GM19463 (cell line): ENCODE measurements at regions not wholly inside any gene's neighbourhood (a gene's known extent, or its start where the extent isn't known, plus 50 kb on each side); places are given as distances from the start of the nearest gene placed in this dataset.

Experiments used
- ATAC-seq: cut with Tn5 transposase; IDR thresholded peaks from one replicate; pipeline ENCODE4 v1.9.1; 2021; ENCODE audit warnings: mild to moderate bottlenecking, moderate library complexity; ENCODE audit not compliant: unreplicated experiment

DNA sequence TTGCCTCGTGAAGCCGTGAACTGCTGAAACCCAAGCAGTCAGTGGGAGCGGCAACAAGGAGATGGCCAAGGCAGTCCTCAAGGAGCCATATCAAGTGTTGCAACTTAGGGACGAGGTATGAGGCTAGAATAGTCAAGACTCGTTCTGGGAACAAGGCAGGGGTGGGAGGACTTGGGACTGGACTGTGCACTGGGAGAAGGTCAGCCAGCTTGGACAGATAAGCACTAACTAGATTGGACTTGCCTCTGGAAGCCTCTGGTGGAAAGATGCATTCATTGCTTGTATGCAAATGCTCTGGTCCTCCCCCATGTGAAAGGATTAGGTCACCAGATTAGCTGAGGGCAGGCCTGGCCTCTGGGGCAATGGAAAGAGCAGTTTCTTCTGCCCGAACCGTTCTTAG lies 123.3 kb upstream of the CTNNB1 start:
- no peak for ATAC-seq

DNA sequence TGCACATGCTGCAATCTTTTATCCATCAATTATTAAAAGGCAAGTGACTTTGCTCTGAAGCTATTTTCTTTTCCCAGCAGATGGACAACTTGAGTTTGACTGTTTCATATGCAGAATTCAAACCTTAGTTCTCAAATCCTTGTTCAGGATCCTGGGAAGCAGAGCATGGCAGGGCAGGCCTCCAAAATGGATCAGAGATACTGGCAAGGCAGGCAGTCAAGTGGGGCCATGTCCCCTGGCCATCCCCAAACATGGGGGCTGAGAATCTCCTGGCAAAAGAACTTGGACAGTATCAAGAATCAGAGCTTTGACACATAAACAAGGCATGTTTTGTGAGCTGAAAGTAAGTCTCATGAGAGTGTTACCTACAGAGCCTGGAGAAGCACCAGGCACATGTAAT lies 122.9 kb upstream of the CTNNB1 start:
- no peak for ATAC-seq

- no peak for ATAC-seq
Observed at GRCh38 chr3:41080141-41080540, 119.2 kb upstream of the CTNNB1 start.

GRCh38 chr3:41088882-41089281 lies 110.4 kb upstream of the CTNNB1 start:
- ATAC-seq: no peak

- no peak for ATAC-seq
Observed at GRCh38 chr3:41089566-41089965, 109.7 kb upstream of the CTNNB1 start.

DNA sequence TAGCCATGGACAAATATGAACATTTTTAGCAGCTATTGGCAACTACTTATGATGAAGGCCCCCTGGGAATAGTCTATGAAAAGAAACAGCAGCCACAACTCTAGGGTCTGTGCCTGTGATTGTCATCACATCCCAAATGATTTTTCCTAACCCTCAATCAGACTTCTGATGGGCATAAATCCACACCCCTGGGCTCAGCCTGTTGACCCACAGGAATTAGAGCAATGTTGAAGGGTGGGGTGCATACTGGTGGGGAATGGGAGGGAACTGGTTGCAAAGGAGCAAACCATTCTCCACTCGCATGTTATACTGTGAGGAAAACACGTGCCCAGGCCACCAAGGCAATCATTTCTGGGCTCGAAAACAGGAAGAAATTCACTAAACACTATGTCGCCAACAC lies 106.5 kb upstream of the CTNNB1 start:
- ATAC-seq: no peak

DNA sequence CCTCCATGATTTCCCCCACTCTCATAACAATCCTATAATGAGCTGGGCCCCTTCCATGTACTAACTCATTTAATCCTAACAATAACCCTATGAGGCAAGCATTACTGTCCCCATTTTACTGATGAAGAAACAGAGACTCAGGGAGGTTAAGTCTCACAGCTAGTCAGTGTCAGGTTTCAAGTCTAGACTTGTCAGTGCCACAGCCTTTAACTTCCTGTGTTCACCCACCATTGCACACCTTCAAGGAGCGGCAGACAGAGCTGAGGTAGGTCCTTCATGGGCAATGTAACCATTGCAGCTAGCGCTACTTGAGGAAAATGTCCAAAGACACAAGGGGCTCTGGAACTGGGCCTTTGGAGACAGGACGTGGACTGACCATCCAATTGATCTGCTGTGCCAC lies 105.8 kb upstream of the CTNNB1 start:
- no peak for ATAC-seq

- ATAC-seq: no peak
Observed at GRCh38 chr3:41094351-41094750, 105.0 kb upstream of the CTNNB1 start.

DNA sequence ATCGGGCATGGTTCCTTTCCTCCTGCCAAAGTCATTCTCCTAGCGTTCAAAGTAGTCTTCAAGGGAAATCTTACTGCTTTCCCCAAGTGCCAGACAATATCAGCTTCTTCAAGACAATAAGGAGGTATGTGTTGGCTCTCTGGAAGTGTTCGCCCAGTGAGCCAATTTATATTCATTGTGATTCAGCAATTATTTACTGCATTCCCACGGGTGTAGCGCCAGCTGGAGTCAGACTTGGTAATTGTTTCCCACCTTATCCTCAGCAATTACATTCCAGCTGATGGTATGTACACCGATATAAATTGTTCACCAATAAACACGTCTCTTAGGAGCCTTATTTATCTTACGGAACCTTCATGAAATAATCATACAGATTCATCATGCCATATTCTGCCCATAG lies 103.6 kb upstream of the CTNNB1 start:
- ATAC-seq: no peak

DNA sequence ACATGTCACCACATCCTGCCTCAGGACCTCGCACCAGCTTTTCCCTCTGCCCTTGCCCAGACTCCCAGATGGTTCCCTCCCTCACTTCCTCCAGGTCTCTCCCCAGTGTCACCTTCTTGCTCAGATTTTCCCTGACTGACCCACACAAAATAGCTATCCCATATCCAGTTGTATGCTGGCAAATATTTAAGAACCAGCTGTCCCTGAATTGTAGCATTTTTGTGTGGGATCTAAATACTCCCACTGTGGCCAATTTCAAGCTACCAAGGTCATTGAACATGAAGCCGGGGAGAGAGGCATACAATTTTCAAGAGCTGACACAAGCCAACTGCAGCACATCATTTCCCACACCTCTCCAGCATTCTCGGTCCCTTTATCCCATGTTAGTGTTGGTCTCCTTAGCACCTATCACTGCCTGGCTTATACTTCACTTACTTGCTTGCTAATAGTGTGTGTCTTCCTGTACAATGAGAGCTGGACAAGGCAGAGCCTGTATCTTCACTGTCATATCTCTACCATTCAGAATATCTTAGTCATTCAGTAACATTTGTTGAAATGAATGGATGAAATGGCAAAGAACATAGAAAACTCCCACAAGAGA lies 101.3 kb upstream of the CTNNB1 start:
- ATAC-seq: no peak

- no peak for ATAC-seq
Observed at GRCh38 chr3:41101231-41101630, 98.1 kb upstream of the CTNNB1 start.

- ATAC-seq: no peak
Observed at GRCh38 chr3:41102053-41102556, 97.2 kb upstream of the CTNNB1 start.

- ATAC-seq: no peak
Observed at GRCh38 chr3:41102750-41103149, 96.6 kb upstream of the CTNNB1 start.

DNA sequence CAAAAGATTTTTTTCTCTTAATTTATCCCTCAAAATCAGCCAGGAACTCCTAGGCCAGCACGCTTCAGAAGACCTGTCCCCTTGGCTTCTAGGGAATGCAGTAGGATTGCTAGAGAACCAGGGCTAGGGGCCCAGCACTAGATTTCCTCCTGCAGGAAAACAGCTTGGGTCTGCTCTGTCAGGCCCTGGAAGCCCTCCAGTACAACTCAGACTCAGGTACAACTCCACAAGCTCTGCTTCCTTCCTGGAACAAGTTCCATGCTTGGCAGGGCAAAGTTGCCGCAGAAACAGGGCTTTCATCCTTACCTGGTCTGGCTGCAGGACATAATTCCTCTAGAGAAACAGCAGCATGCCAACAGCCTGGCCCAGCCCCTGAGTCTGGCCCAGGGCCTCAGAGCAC lies 96.1 kb upstream of the CTNNB1 start:
- no peak for ATAC-seq

DNA sequence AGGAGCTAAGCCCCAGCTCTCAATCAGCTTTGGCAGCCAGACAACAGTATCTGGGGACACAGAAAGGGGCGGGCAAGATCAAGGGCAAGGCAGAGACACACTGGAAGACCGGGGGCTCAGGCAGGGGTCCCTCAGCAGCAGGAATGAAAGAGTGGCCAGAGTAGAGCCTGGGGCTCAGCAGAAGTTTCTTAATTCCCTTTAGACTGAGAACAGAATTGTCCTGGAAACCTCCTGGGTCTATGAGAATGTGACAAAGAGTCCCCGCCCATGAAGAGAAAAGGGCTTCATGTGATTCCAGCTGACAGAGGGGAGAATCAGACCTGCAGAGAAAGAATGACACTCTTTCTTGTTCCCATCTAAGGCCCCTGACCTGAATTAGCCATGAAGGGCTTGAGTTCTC lies 95.2 kb upstream of the CTNNB1 start:
- no peak for ATAC-seq

DNA sequence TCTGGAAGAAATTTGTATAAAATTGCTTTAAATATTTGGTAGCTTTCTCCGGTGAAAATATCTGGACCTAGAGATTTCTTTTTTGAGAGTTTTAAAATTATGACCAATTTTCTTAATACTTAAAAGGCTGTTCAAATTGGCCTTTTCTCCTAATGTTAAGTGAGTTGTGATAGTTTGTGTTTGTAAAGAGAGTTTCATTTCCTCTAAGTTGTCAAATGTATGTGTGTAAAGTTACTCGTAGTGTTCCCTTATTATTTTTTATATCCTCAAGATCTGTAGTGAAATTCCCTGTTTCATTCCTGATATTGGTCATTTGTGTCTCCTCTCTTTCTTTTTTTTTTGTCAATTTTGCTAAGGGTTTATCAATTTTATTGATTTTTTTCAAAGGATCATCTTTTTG lies 92.6 kb upstream of the CTNNB1 start:
- ATAC-seq: no peak

- ATAC-seq: no peak
Observed at GRCh38 chr3:41111011-41111410, 88.3 kb upstream of the CTNNB1 start.

- ATAC-seq: no peak
Observed at GRCh38 chr3:41112466-41112865, 86.8 kb upstream of the CTNNB1 start.

DNA sequence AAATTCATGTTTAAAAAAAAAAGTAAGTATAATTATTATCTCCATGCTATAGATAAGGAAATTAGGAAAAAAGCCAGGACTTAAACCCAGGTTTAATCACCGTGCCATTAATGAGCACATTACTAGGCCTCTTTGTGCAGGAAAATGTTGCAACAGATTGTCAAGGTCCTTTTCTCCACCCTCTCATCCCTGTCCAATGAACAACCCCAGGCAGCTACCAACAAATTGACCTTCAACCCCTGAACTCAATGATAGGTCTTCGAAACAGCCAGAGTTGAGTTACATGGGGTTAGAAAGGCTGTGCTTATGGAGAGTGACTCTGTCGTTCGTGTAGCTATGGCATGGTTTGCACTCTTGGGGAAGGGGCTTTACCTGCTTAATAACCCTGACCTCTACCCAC lies 84.2 kb upstream of the CTNNB1 start:
- ATAC-seq: no peak

DNA sequence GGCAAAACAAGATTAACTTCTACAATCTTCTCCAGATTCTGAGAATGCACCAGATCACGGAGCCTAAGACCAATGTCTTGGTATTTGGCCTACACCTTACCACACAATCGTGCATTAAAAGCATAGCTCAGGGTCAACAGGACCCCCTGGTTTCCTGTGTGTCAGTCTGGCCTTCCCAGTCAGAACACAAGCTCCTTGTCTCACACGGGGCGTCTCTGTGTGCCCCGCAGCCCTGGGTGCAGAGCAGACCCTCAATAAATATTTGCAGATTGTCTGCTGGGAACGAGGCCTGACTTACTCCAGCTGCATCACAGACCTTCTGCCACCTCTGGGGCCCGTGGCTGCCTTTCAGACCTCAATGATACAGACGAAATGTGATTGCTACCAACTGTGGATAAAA lies 82.5 kb upstream of the CTNNB1 start:
- ATAC-seq: no peak

DNA sequence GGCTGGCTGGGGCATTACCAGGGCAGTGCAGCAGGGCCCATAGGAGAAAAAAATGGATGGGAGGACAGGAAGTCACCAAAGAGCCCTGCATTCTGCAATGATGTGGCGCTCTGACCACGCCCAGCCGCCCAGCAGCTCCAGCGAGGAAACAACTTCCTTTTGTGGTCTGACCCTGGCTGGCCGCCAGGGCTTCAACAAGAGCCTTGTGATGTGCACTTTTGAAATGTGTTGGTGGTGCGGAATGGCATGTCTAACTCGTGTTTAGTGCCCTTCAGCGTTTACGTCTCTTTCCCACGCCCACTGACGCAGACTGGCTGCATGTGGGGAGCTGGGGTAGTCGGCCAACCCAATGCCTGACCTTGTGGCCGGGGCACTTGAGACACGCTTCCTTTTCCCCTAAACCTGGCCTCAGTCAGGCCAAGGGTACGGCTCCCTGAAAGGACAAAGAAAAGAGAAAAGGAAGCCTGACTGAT lies 81.9 kb upstream of the CTNNB1 start:
- peak; percentile 92 for ATAC-seq

- ATAC-seq: no peak
Observed at GRCh38 chr3:41118461-41119390, 80.6 kb upstream of the CTNNB1 start.
